ENCODE measurements at regions not wholly inside any gene's neighbourhood (a gene's known extent, or its start where the extent isn't known, plus 50 kb on each side); places are given as distances from the start of the nearest gene placed in this dataset.

DNA sequence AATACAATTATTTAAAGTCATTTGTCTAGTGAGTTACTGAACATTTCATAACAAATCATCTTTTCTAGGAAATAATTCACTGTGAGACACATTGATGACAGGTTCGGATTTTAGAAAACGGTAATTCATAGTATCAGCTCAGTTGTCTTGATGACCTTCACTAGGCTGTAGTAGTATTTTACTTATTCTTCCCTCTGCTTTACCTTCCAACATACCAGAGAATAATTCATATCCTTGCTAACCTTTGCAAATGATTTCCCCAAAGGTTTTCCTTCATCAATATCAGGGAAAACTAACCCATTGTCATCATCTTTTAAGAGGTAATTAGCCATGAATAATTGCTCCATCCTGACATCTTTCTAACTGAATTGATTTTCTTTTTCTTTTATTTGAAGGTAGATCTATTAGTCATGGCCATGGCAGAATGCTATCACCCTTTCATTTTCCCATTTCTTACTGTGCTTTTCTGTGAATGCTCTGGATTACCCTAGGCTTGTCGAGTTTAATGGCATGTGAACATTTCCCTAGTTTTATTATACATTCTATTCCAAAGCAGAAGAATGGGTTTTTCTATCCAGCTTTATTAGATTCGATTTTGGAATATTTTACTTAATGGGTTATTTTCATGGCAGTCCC is 299.2 kb downstream of the OLFM4 start:
- no peak overlapping the region for H2AFZ ChIP-seq (ENCODE audit: low read depth, low read length)

More for the DNA sequence above, 299.2 kb downstream of the OLFM4 start:
- no peaks in the 10 kb centered on the region for H3K79me2 ChIP-seq (ENCODE audit: control insufficient read depth, insufficient read depth, low read length)
- H3K9me3 ChIP-seq (replicated peaks; ENCODE audit: control insufficient read depth, insufficient read depth, low read length): peaks cover 6% of the 10 kb centered on the region
- no TSS peak for BruUV-seq (replicated peaks)
- no peak overlapping the region for H3K27ac ChIP-seq (ENCODE audit: insufficient read depth, low read depth, low read length)
- H3K36me3 ChIP-seq (ENCODE audit: control insufficient read depth in 2 of 2, extremely low read depth in 1 of 2, insufficient read depth in 2 of 2, low read length in 2 of 2): no peaks in the 10 kb centered on the region
- no peaks in the 10 kb centered on the region for H3K27me3 ChIP-seq (ENCODE audit: control insufficient read depth in 2 of 2, insufficient read depth in 2 of 2, low read length in 2 of 2)
- FAIRE-seq: no peak
- dilution Hi-C loops (cut with MboI; ENCODE audit: extremely low pct_ligation_motif_present, low sequenced_read_pairs) (no loop called here), intact Hi-C loops (cut with micrococcal nuclease) (no loop called here)
- no peaks in the 10 kb centered on the region for H4K20me1 ChIP-seq (replicated peaks; ENCODE audit: control insufficient read depth, extremely low read depth, insufficient read depth, low read length)
- H3K9me1 ChIP-seq (replicated peaks; ENCODE audit: control insufficient read depth, extremely low read depth, insufficient read depth, low read length): no peaks in the 10 kb centered on the region
- CTCF ChIA-PET: no interaction called here
- TF ChIP-seq POLR2A (IDR thresholded peaks at IDR 0.05; ENCODE audit: low read depth, low read length): no peak
- no peak for TF ChIP-seq GATA2 (IDR thresholded peaks at IDR 0.05; ENCODE audit: insufficient read depth, insufficient read length, low read depth, low read length)
- TF ChIP-seq, protein P1, sequence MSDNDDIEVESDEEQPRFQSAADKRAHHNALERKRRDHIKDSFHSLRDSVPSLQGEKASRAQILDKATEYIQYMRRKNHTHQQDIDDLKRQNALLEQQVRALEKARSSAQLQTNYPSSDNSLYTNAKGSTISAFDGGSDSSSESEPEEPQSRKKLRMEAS (IDR thresholded peaks at IDR 0.05; ENCODE audit: insufficient read depth, insufficient read length): no peak
- TF ChIP-seq EZH2 (IDR thresholded peaks at IDR 0.05; ENCODE audit: borderline replicate concordance, low read depth, low read length, severe bottlenecking): no peak
- TF ChIP-seq, protein P2, sequence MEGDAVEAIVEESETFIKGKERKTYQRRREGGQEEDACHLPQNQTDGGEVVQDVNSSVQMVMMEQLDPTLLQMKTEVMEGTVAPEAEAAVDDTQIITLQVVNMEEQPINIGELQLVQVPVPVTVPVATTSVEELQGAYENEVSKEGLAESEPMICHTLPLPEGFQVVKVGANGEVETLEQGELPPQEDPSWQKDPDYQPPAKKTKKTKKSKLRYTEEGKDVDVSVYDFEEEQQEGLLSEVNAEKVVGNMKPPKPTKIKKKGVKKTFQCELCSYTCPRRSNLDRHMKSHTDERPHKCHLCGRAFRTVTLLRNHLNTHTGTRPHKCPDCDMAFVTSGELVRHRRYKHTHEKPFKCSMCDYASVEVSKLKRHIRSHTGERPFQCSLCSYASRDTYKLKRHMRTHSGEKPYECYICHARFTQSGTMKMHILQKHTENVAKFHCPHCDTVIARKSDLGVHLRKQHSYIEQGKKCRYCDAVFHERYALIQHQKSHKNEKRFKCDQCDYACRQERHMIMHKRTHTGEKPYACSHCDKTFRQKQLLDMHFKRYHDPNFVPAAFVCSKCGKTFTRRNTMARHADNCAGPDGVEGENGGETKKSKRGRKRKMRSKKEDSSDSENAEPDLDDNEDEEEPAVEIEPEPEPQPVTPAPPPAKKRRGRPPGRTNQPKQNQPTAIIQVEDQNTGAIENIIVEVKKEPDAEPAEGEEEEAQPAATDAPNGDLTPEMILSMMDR (IDR thresholded peaks at IDR 0.05; ENCODE audit: extremely low read depth in 1 of 2, insufficient read depth in 1 of 2, low read depth in 1 of 2, low read length in 2 of 2): no peak
- no peak for TF ChIP-seq POLR2AphosphoS5 (IDR thresholded peaks at IDR 0.05; ENCODE audit: insufficient read depth, low read depth, low read length)
- no peak for TF ChIP-seq JUN (IDR thresholded peaks at IDR 0.05; ENCODE audit: borderline replicate concordance, insufficient read depth, insufficient read length, low read depth)
- TF ChIP-seq MYC (IDR thresholded peaks at IDR 0.05; ENCODE audit: low read depth, low read length): no peak
- no peak for TF ChIP-seq FOS (IDR thresholded peaks at IDR 0.05; ENCODE audit: borderline replicate concordance, insufficient read depth, low read length)
- H3K4me2 ChIP-seq (ENCODE audit: insufficient read depth, low read length): no peak overlapping the region
- no peaks in the 10 kb centered on the region for H3K4me1 ChIP-seq (ENCODE audit: control insufficient read depth, extremely low read depth, insufficient read depth, low read length)
- no peak for DNase-seq (ENCODE audit: low read depth, low spot score)
- POLR2A ChIA-PET: no interaction called here
- H3K4me3 ChIP-seq (replicated peaks in 1 of 3; ENCODE audit: insufficient read depth in 1 of 3, low read depth in 1 of 3, low read length in 3 of 3): no peak overlapping the region
- H3K9ac ChIP-seq (replicated peaks; ENCODE audit: extremely low read depth, insufficient read depth, low read length): no peak overlapping the region
